MM.1S (cell line): ENCODE measurements at regions not wholly inside any gene's neighbourhood (a gene's known extent, or its start where the extent isn't known, plus 50 kb on each side); places are given as distances from the start of the nearest gene placed in this dataset.

Source experiments
- DNase-seq: peaks from one replicate; pipeline ENCODE4 v3.0.0-alpha.2; 2015
- H2AFZ ChIP-seq: fragments of 300-600 bp; sonication (generic); 2 replicates; pipeline ENCODE4 v1.6.0; 2016; ENCODE audit warnings: antibody characterized with exemption, low read length
- H3F3A ChIP-seq: fragments of 300-600 bp; sonication (generic); 2 replicates; pipeline ENCODE4 v1.6.1; 2016; ENCODE audit warnings: mild to moderate bottlenecking, antibody characterized with exemption, low read length, moderate library complexity, mixed read lengths; ENCODE audit not compliant: insufficient read depth
- H3K27ac ChIP-seq: fragments of 300-600 bp; sonication (generic); 2 replicates; pipeline ENCODE4 v1.5.1; 2016; ENCODE audit warnings: mild to moderate bottlenecking, low read length
- H3K27me3 ChIP-seq: fragments of 300-600 bp; sonication (generic); replicated peaks from 2 replicates; pipeline ENCODE4 v1.6.0; 2016; ENCODE audit warnings: low read length; ENCODE audit not compliant: insufficient read depth
- H3K36me3 ChIP-seq: fragments of 300-600 bp; sonication (generic); replicated peaks from 2 replicates; pipeline ENCODE4 v1.6.1; 2016; ENCODE audit warnings: mild to moderate bottlenecking, low read length, mixed read lengths; ENCODE audit not compliant: insufficient read depth
- H3K4me1 ChIP-seq: fragments of 300-600 bp; sonication (generic); 2 replicates; pipeline ENCODE4 v1.6.1; 2016; ENCODE audit warnings: low read length, mixed read lengths
- H3K4me2 ChIP-seq: fragments of 300-600 bp; sonication (generic); 2 replicates; pipeline ENCODE4 v1.6.0; 2016; ENCODE audit warnings: low read depth, low read length
- H3K4me3 ChIP-seq: fragments of 300-600 bp; sonication (generic); 2 replicates; pipeline ENCODE4 v1.5.1; 2016; ENCODE audit warnings: low read length, mixed read lengths
- H3K79me2 ChIP-seq: fragments of 300-600 bp; sonication (generic); 2 replicates; pipeline ENCODE4 v1.6.1; 2016; ENCODE audit warnings: mixed run types, low read length, mixed read lengths
- H3K9ac ChIP-seq: fragments of 300-600 bp; sonication (generic); 2 replicates; pipeline ENCODE4 v1.6.1; 2016; ENCODE audit warnings: low read length, mixed read lengths
- H3K9me2 ChIP-seq: fragments of 300-600 bp; sonication (generic); replicated peaks from 2 replicates; pipeline ENCODE4 v1.6.1; 2016; ENCODE audit warnings: mild to moderate bottlenecking, low read length, mixed read lengths; ENCODE audit not compliant: insufficient read depth
- H3K9me3 ChIP-seq: fragments of 300-600 bp; sonication (generic); replicated peaks from 2 replicates; pipeline ENCODE4 v1.6.1; 2016; ENCODE audit warnings: mild to moderate bottlenecking, low read length, mixed read lengths; ENCODE audit not compliant: insufficient read depth
- H4K20me1 ChIP-seq: fragments of 300-600 bp; sonication (generic); 2 replicates; pipeline ENCODE4 v1.6.1; 2016; ENCODE audit warnings: mild to moderate bottlenecking, low read length, moderate library complexity, mixed read lengths; ENCODE audit not compliant: insufficient read depth
- CTCF ChIP-seq: fragments of 300-600 bp; sonication (generic); IDR thresholded peaks from 2 replicates; pipeline ENCODE4 v1.5.1; 2016; ENCODE audit warnings: antibody characterized with exemption, low read length, mixed read lengths
- EZH2 ChIP-seq: fragments of 300-600 bp; sonication (generic); optimal IDR thresholded peaks from 2 replicates; pipeline ENCODE3; 2017; ENCODE audit warnings: low read depth, mild to moderate bottlenecking, antibody characterized with exemption, low read length, mixed read lengths
- EZH2phosphoT487 ChIP-seq: fragments of 300-600 bp; sonication (generic); IDR thresholded peaks from 2 replicates; pipeline ENCODE4 v1.6.1; 2018; ENCODE audit warnings: antibody characterized with exemption, low read length

GRCh38 chr4:128471576-128471975, 184.0 kb upstream of the PGRMC2 start:
- H3K4me1 ChIP-seq, result no peaks in the 10 kb centered on the region
- H4K20me1 ChIP-seq, result no peaks in the 10 kb centered on the region
- H3K79me2 ChIP-seq, result no peaks in the 10 kb centered on the region
- H2AFZ ChIP-seq, result no peak overlapping the region
- H3K27ac ChIP-seq, result no peak overlapping the region
- TF ChIP-seq CTCF (no peak), EZH2phosphoT487 (no peak)
- no peak overlapping the region for H3K4me3 ChIP-seq
- H3K9me3 ChIP-seq, result no peaks in the 10 kb centered on the region
- H3K9ac ChIP-seq, result no peak overlapping the region
- H3K36me3 ChIP-seq, result no peaks in the 10 kb centered on the region
- DNase-seq, result no peak
- H3K27me3 ChIP-seq, result no peaks in the 10 kb centered on the region
- no peaks in the 10 kb centered on the region for H3F3A ChIP-seq
- H3K9me2 ChIP-seq, result no peaks in the 10 kb centered on the region
- no peak overlapping the region for H3K4me2 ChIP-seq

- no peak overlapping the region for H3K4me2 ChIP-seq
- TF ChIP-seq EZH2phosphoT487, result no peak
- H3K4me1 ChIP-seq, result no peaks in the 10 kb centered on the region
- H3K9ac ChIP-seq, result no peak overlapping the region
- no peaks in the 10 kb centered on the region for H3K9me3 ChIP-seq
- H3K79me2 ChIP-seq, result no peaks in the 10 kb centered on the region
- no peaks in the 10 kb centered on the region for H3K9me2 ChIP-seq
- no peaks in the 10 kb centered on the region for H3F3A ChIP-seq
- no peak for DNase-seq
- no peak overlapping the region for H2AFZ ChIP-seq
- no peaks in the 10 kb centered on the region for H4K20me1 ChIP-seq
- H3K36me3 ChIP-seq, result no peaks in the 10 kb centered on the region
- no peaks in the 10 kb centered on the region for H3K27me3 ChIP-seq
- H3K27ac ChIP-seq, result no peak overlapping the region
- H3K4me3 ChIP-seq, result no peak overlapping the region
Observed at GRCh38 chr4:128470492-128471053, 183.0 kb upstream of the PGRMC2 start.

- no peaks in the 10 kb centered on the region for H3K79me2 ChIP-seq
- H3K9ac ChIP-seq, result no peak overlapping the region
- no peak overlapping the region for H2AFZ ChIP-seq
- no peaks in the 10 kb centered on the region for H4K20me1 ChIP-seq
- no peak for DNase-seq
- no peaks in the 10 kb centered on the region for H3K4me1 ChIP-seq
- no peak overlapping the region for H3K4me3 ChIP-seq
- H3K27ac ChIP-seq, result no peak overlapping the region
- TF ChIP-seq EZH2phosphoT487 (no peak), EZH2 (no peak), CTCF (no peak)
- H3K4me2 ChIP-seq, result no peak overlapping the region
- no peaks in the 10 kb centered on the region for H3K9me3 ChIP-seq
- H3F3A ChIP-seq, result no peaks in the 10 kb centered on the region
- H3K9me2 ChIP-seq, result no peaks in the 10 kb centered on the region
- H3K36me3 ChIP-seq, result no peaks in the 10 kb centered on the region
- H3K27me3 ChIP-seq, result no peaks in the 10 kb centered on the region
Observed at GRCh38 chr4:128468123-128468989, 180.7 kb upstream of the PGRMC2 start.

- no peak overlapping the region for H3K4me2 ChIP-seq
- no peak for TF ChIP-seq EZH2phosphoT487
- H3K36me3 ChIP-seq, result no peaks in the 10 kb centered on the region
- no peak overlapping the region for H2AFZ ChIP-seq
- no peaks in the 10 kb centered on the region for H3K27me3 ChIP-seq
- H3K9ac ChIP-seq, result no peak overlapping the region
- no peaks in the 10 kb centered on the region for H3K9me3 ChIP-seq
- no peaks in the 10 kb centered on the region for H3K4me1 ChIP-seq
- no peaks in the 10 kb centered on the region for H3F3A ChIP-seq
- H3K79me2 ChIP-seq, result no peaks in the 10 kb centered on the region
- no peak for DNase-seq
- no peaks in the 10 kb centered on the region for H4K20me1 ChIP-seq
- H3K9me2 ChIP-seq, result no peaks in the 10 kb centered on the region
- no peak overlapping the region for H3K4me3 ChIP-seq
- H3K27ac ChIP-seq, result no peak overlapping the region
Observed at GRCh38 chr4:128465523-128465922, 177.9 kb upstream of the PGRMC2 start.
